IMR-90 (cell line): ENCODE measurements at regions not wholly inside any gene's neighbourhood (a gene's known extent, or its start where the extent isn't known, plus 50 kb on each side); places are given as distances from the start of the nearest gene placed in this dataset.

Experiments
- ATAC-seq: fragments of 200-7000 bp; cut with Tn5 transposase; 2 replicates; pipeline ENCODE4 v1.9.1; 2020; ENCODE audit warnings: low read depth, mild to moderate bottlenecking, moderate library complexity
- BruUV-seq: library from RNA; stranded (reverse); fragments of 400-500 nt; replicated peaks from 2 replicates; lab custom pipeline; 2021; lab: Mats Ljungman, UMichigan
- CTCF ChIA-PET: fragments of 300-600 bp; formaldehyde crosslinking; extraction: SDS; loops from one replicate; lab custom pipeline; 2021; ENCODE audit warnings: antibody characterized with exemption; lab: Yijun Ruan, JAX
- POLR2A ChIA-PET: fragments of 300-600 bp; sonication (Branson Sonifier 250); formaldehyde crosslinking; loops from one replicate; lab custom pipeline; 2022; ENCODE audit warnings: antibody characterized with exemption; ENCODE audit not compliant: unreplicated experiment; lab: Charles Lee
- DNase-seq: peaks from one replicate; pipeline ENCODE4 v3.0.0; 2013
- H2AFZ ChIP-seq: replicated peaks from 2 replicates; pipeline ENCODE3; 2013; ENCODE audit warnings: low read length, mild to moderate bottlenecking; ENCODE audit not compliant: poor library complexity
- H2AK5ac ChIP-seq: 2 replicates; pipeline ENCODE4 v1.6.1; 2013; ENCODE audit warnings: low read depth, low read length, inconsistent platforms
- H2AK9ac ChIP-seq: replicated peaks from 2 replicates; pipeline ENCODE3; 2013; ENCODE audit warnings: mild to moderate bottlenecking, low read depth, low read length, moderate library complexity; ENCODE audit not compliant: poor library complexity
- H2BK120ac ChIP-seq: 2 replicates; pipeline ENCODE4 v1.6.1; 2013; ENCODE audit warnings: low read depth, low read length, inconsistent platforms
- H2BK15ac ChIP-seq: 3 replicates; pipeline ENCODE4 v1.6.1; 2013; ENCODE audit warnings: low read depth, low read length, inconsistent platforms
- H2BK20ac ChIP-seq: 2 replicates; pipeline ENCODE4 v1.6.1; 2013; ENCODE audit warnings: low read depth, mild to moderate bottlenecking, inconsistent platforms, low read length, moderate library complexity
- H2BK5ac ChIP-seq: 2 replicates; pipeline ENCODE4 v1.6.1; 2013; ENCODE audit warnings: mild to moderate bottlenecking, low read depth, low read length, inconsistent platforms; ENCODE audit not compliant: poor library complexity, severe bottlenecking
- H3K14ac ChIP-seq: replicated peaks from 2 replicates; pipeline ENCODE4 v1.6.1; 2013; ENCODE audit warnings: low read depth, low read length, inconsistent platforms
- H3K18ac ChIP-seq: 2 replicates; pipeline ENCODE4 v1.6.1; 2013; ENCODE audit warnings: low read depth, low read length, control low read depth
- H3K23ac ChIP-seq: 2 replicates; pipeline ENCODE4 v1.6.1; 2013; ENCODE audit warnings: low read depth, low read length, inconsistent platforms
- H3K27ac ChIP-seq: 2 replicates; pipeline ENCODE4 v1.5.1; 2013; ENCODE audit warnings: mild to moderate bottlenecking, control low read depth, low read length; ENCODE audit not compliant: insufficient read depth
- H3K27me3 ChIP-seq: 2 replicates; pipeline ENCODE4 v1.6.1; 2013; ENCODE audit warnings: low read length; ENCODE audit not compliant: control insufficient read depth, insufficient read depth
- H3K36me3 ChIP-seq: 2 replicates; pipeline ENCODE4 v1.6.1; 2013; ENCODE audit warnings: low read length, mixed read lengths; ENCODE audit not compliant: control insufficient read depth, insufficient read depth
- H3K4ac ChIP-seq: 2 replicates; pipeline ENCODE4 v1.6.1; 2013; ENCODE audit warnings: low read depth, low read length, inconsistent platforms
- H3K4me1 ChIP-seq: 2 replicates; pipeline ENCODE4 v1.6.1; 2013; ENCODE audit warnings: low read length, mixed read lengths; ENCODE audit not compliant: control insufficient read depth, insufficient read depth
- H3K4me2 ChIP-seq: 2 replicates; pipeline ENCODE4 v1.6.1; 2013; ENCODE audit warnings: low read depth, mild to moderate bottlenecking, control low read depth, low read length, moderate library complexity
- H3K4me3 ChIP-seq: 2 replicates; pipeline ENCODE4 v1.5.1; 2013; ENCODE audit warnings: low read depth, mild to moderate bottlenecking, control low read depth, low read length, moderate library complexity; ENCODE audit not compliant: insufficient read depth
- H3K56ac ChIP-seq: 2 replicates; pipeline ENCODE4 v1.6.1; 2013; ENCODE audit warnings: low read length, inconsistent platforms; ENCODE audit not compliant: insufficient read depth; ENCODE audit errors: extremely low read depth
- H3K79me1 ChIP-seq, 2 experiments: 2 replicates each; pipeline ENCODE4 v1.6.1; 2013; ENCODE audit warnings: low read length in 2 of 2, inconsistent platforms in 1 of 2, low read depth in 1 of 2
- H3K9ac ChIP-seq: 2 replicates; pipeline ENCODE4 v1.6.1; 2013; ENCODE audit warnings: low read depth, low read length, control low read depth
- H3K9me1 ChIP-seq: 2 replicates; pipeline ENCODE4 v1.6.1; 2013; ENCODE audit warnings: low read length, inconsistent platforms; ENCODE audit not compliant: insufficient read depth
- H3K9me3 ChIP-seq: 2 replicates; pipeline ENCODE4 v1.6.1; 2013; ENCODE audit warnings: low read length; ENCODE audit not compliant: control insufficient read depth, insufficient read depth
- H4K20me1 ChIP-seq: 2 replicates; pipeline ENCODE4 v1.6.1; 2013; ENCODE audit warnings: low read length, inconsistent platforms; ENCODE audit not compliant: insufficient read depth
- H4K5ac ChIP-seq: 2 replicates; pipeline ENCODE4 v1.6.1; 2013; ENCODE audit warnings: mild to moderate bottlenecking, low read depth, low read length, control low read depth
- H4K8ac ChIP-seq, 2 experiments: 2 replicates each; pipeline ENCODE4 v1.6.1; 2013; ENCODE audit warnings: low read depth in 2 of 2, low read length in 2 of 2, control low read depth in 1 of 2, inconsistent platforms in 1 of 2
- H4K91ac ChIP-seq: 2 replicates; pipeline ENCODE4 v1.6.1; 2013; ENCODE audit warnings: low read depth, low read length, inconsistent platforms; ENCODE audit not compliant: insufficient read depth
- CHD1 ChIP-seq: IDR thresholded peaks from 2 replicates; pipeline ENCODE4 v1.6.1; 2012; ENCODE audit warnings: low read depth, low read length, improper control_type of control experiment
- WGBS, 2 experiments: methylation state at CpG; one replicate each; pipeline versions ENCODE4 v1.1.5 to v1.1.7; 2013; ENCODE audit warnings: missing lambda C conversion rate in 2 of 2; ENCODE audit not compliant: insufficient read length in 1 of 2; ENCODE audit errors: extremely low coverage in 2 of 2; 5-methylcytosine and 5-hydroxymethylcytosine counted together
- dilution Hi-C: fragments of 300-500 bp; cut with HindIII; formaldehyde crosslinking; loops from one replicate; pipeline ENCODE4 v1.14.3; 2018; ENCODE audit warnings: low sequenced_read_pairs; ENCODE audit not compliant: unreplicated experiment
- in situ Hi-C: fragments of 300-500 bp; cut with MboI; formaldehyde crosslinking; loops from 3 replicates; pipeline ENCODE4 v1.14.3; 2019; ENCODE audit warnings: low sequenced_read_pairs, inconsistent platforms, mixed read lengths
- intact Hi-C: fragments of 100-400 bp; cut with micrococcal nuclease; formaldehyde crosslinking; loops from 2 replicates; pipeline ENCODE4 v1.10.0; 2022

- Histone ChIP-seq H3K56ac (no peak overlapping the region), H3K9me1 (no peaks in the 10 kb centered on the region), H3K9me3 (no peaks in the 10 kb centered on the region), H3K4ac (no peak overlapping the region), H3K4me2 (no peak overlapping the region), H2AK9ac (no peak overlapping the region), H2BK5ac (no peak overlapping the region), H3K27ac (no peak overlapping the region), H2BK20ac (no peak overlapping the region), H3K27me3 (no peaks in the 10 kb centered on the region), H3K18ac (no peak overlapping the region), H3K9ac (no peak overlapping the region), H2BK15ac (no peak overlapping the region), H3K23ac (no peak overlapping the region), H3K4me3 (no peak overlapping the region), H3K79me1 (no peaks in the 10 kb centered on the region), H4K91ac (no peak overlapping the region), H3K14ac (no peak overlapping the region), H4K8ac (no peak overlapping the region), H3K36me3 (no peaks in the 10 kb centered on the region), H2AFZ (no peak overlapping the region), H3K4me1 (no peaks in the 10 kb centered on the region), H4K20me1 (no peaks in the 10 kb centered on the region), H2AK5ac (no peak overlapping the region), H4K5ac (no peak overlapping the region), H2BK120ac (no peak overlapping the region)
- CTCF ChIA-PET: no interaction called here
- intact Hi-C loops: no loop called here
- TF ChIP-seq CHD1: no peak
- ATAC-seq: no peak
- BruUV-seq: no TSS peak
- dilution Hi-C loops: no loop called here
- in situ Hi-C loops: no loop called here
- DNase-seq: no peak
- POLR2A ChIA-PET: no interaction called here
- 79% methylated on average over 2 of the region's 6 CpGs; no CpG with 5 or more reads in 1 of the 2 experiments for WGBS, 2 experiments
Observed at GRCh38 chr15:59940456-59940855, 63.7 kb upstream of the FOXB1 start.
